WTC11 (cell line): ENCODE measurements at regions not wholly inside any gene's neighbourhood (a gene's known extent, or its start where the extent isn't known, plus 50 kb on each side); places are given as distances from the start of the nearest gene placed in this dataset.

Source experiments
- FOXP1 ChIP-seq: sonication (generic); formaldehyde crosslinking; IDR thresholded peaks from 2 replicates; pipeline ENCODE4 v1.8.0; 2022; ENCODE audit warnings: missing genetic modification reagents, mild to moderate bottlenecking, moderate library complexity, borderline replicate concordance
- TP53 ChIP-seq: sonication (generic); formaldehyde crosslinking; IDR thresholded peaks from 2 replicates; pipeline ENCODE4 v1.8.1; 2023; ENCODE audit warnings: mild to moderate bottlenecking, missing genetic modification reagents
- TF ChIP-seq, protein P1 (sequence below): sonication (generic); formaldehyde crosslinking; IDR thresholded peaks from 2 replicates; pipeline ENCODE4 v1.8.0; 2022; ENCODE audit warnings: mild to moderate bottlenecking, missing genetic modification reagents

DNA sequence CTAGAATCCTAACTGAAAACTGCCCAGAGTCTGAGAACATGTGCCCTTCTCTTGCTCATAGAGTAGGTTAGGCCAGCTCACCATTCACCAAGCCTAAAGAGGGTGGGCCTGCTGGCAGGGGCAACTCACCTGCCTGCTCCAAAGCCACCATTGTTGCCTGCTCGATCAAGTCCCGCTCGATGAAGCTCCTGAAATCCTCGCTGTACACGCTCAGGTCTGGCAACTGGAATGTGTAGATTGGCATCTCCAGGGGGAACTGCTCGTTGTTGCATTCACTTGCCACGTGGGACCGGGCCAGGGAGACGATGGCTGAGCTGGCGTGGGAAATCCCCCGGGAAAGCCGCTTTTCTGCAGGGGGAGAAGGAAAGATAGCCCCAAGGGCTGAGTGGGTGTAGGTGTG lies 232.2 kb downstream of the KLF13 start:
- TF ChIP-seq, protein P1, sequence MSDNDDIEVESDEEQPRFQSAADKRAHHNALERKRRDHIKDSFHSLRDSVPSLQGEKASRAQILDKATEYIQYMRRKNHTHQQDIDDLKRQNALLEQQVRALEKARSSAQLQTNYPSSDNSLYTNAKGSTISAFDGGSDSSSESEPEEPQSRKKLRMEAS = no peak
- TF ChIP-seq TP53 (no peak), FOXP1 (CRISPR knock-in tag) (no peak)
